ENCODE measurements at regions not wholly inside any gene's neighbourhood (a gene's known extent, or its start where the extent isn't known, plus 50 kb on each side); places are given as distances from the start of the nearest gene placed in this dataset.

- no peak for DNase-seq
- Histone ChIP-seq H3K36me3 (replicated peaks) (no peaks in the 10 kb centered on the region), H3K4me3 (ENCODE audit: low read depth, low read length) (no peak overlapping the region), H3K27ac (no peak overlapping the region), H3K27me3 (replicated peaks) (no peaks in the 10 kb centered on the region)
- in situ Hi-C loops (cut with HindIII; ENCODE audit: low pct_ligation_motif_present, low sequenced_read_pairs) = no loop called here
- TF ChIP-seq, protein P1, sequence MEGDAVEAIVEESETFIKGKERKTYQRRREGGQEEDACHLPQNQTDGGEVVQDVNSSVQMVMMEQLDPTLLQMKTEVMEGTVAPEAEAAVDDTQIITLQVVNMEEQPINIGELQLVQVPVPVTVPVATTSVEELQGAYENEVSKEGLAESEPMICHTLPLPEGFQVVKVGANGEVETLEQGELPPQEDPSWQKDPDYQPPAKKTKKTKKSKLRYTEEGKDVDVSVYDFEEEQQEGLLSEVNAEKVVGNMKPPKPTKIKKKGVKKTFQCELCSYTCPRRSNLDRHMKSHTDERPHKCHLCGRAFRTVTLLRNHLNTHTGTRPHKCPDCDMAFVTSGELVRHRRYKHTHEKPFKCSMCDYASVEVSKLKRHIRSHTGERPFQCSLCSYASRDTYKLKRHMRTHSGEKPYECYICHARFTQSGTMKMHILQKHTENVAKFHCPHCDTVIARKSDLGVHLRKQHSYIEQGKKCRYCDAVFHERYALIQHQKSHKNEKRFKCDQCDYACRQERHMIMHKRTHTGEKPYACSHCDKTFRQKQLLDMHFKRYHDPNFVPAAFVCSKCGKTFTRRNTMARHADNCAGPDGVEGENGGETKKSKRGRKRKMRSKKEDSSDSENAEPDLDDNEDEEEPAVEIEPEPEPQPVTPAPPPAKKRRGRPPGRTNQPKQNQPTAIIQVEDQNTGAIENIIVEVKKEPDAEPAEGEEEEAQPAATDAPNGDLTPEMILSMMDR (IDR thresholded peaks at IDR 0.05; ENCODE audit: low read depth, low read length, missing control alignments) = no peak
These were observed 63.0 kb downstream of the C5orf15 start for GRCh38 chr5:133905424-133905823.

- no peak overlapping the region for H3K27ac ChIP-seq
- H3K27me3 ChIP-seq (replicated peaks) = no peaks in the 10 kb centered on the region
- TF ChIP-seq, protein P1 (IDR thresholded peaks at IDR 0.05; ENCODE audit: low read depth, low read length, missing control alignments) = no peak
- H3K4me3 ChIP-seq (ENCODE audit: low read depth, low read length) = no peak overlapping the region
- no peaks in the 10 kb centered on the region for H3K36me3 ChIP-seq (replicated peaks)
- in situ Hi-C loops (cut with HindIII; ENCODE audit: low pct_ligation_motif_present, low sequenced_read_pairs) = no loop called here
- DNase-seq = no peak
These were observed 63.8 kb downstream of the C5orf15 start for GRCh38 chr5:133904641-133905040.

DNA sequence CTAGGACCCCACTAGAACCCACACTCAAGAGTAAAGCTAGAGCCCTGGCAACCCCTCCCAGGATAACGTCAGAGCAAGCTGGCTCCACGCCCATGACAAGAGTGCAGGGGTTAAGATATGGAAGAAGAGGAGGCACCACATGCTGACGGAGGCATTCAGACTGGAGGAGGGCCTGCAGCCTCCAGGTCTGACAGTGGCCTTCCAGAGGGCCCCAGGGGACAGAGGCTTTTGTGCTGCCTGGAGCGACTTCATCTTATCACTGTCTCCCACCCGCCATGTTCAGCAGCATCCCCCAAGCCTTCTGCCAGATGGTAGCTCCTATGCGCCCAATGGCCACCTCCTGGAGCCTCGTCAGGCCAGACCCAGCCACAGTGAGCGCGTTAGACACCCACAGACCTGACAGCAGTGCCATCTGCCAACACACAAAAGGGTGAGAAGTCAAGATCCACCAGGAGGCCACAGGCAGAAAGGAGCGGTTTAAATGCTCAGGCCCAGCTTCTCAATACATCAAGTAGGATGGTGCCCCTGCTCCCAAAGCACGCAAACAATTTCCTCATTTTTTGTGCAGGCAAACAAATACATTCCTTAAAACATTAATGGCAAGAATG, 65.8 kb downstream of the C5orf15 start:
- Histone ChIP-seq H3K27ac (no peak overlapping the region), H3K4me3 (ENCODE audit: low read depth, low read length) (no peak overlapping the region), H3K36me3 (replicated peaks) (no peaks in the 10 kb centered on the region), H3K27me3 (replicated peaks) (no peaks in the 10 kb centered on the region)
- in situ Hi-C loops (cut with HindIII; ENCODE audit: low pct_ligation_motif_present, low sequenced_read_pairs) = no loop called here
- TF ChIP-seq, protein P1 (IDR thresholded peaks at IDR 0.05; ENCODE audit: low read depth, low read length, missing control alignments) = no peak
- no peak for DNase-seq

DNA sequence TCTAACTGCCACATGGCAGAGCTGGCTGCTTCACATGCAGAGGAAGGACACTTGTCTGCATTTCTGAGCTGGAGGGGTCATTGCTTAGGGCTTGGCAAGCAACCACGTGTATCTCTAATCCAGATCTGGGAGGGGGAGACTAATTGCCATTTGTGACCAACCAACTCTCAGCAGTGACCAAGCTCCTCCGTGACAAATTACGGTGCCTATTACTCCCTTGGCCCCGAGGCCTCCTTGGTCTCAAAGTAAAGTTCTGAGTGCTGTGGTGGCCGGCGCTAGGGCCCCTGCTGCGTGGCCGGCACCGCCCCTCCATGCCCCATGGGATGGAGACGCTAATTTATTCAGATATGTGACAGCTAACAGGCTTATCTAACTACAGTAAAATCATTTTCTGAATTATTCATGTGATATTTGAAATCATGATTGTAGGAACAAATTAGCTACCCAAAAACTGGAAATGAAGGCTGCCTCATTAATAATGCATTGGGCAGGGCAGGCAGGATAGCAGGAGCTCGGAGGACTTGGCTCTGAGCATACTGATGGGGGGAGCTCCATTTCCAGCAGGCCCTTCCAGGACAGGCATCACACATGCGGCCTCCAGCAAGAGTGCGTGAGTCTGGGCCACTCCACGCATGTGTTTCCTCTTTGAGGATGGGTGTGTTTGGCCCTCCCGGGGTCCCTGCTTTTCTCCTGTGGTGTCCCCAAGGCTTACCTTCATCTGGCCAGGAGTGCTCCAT, 67.7 kb downstream of the C5orf15 start:
- Histone ChIP-seq H3K36me3 (replicated peaks) (no peaks in the 10 kb centered on the region), H3K27me3 (replicated peaks) (no peaks in the 10 kb centered on the region), H3K4me3 (ENCODE audit: low read depth, low read length) (no peak overlapping the region), H3K27ac (no peak overlapping the region)
- TF ChIP-seq, protein P1 (IDR thresholded peaks at IDR 0.05; ENCODE audit: low read depth, low read length, missing control alignments) = no peak
- DNase-seq = no peak
- in situ Hi-C loops (cut with HindIII; ENCODE audit: low pct_ligation_motif_present, low sequenced_read_pairs) = no loop called here

DNA sequence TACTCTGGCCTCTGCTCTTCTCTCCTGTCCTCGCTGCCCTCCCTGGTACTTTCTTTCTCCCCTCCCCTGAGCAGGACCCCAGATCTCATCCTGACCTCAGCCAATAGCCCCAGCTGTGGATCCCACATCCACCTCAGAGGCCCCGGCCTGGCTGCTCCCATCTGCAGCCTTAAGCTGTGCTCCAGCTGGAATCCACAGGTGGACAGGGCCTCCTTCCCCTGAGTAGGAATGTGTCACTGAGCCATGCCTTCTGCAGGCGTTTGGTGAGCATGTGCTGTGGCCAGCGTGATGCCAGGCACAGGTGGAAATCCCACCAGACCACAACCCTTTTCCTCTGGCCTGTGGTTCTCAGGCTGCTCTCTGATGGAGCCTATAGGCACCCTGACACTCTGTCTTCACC, 68.9 kb downstream of the C5orf15 start:
- Histone ChIP-seq H3K27ac (no peak overlapping the region), H3K27me3 (replicated peaks) (no peaks in the 10 kb centered on the region), H3K4me3 (ENCODE audit: low read depth, low read length) (no peak overlapping the region), H3K36me3 (replicated peaks) (no peaks in the 10 kb centered on the region)
- in situ Hi-C loops (cut with HindIII; ENCODE audit: low pct_ligation_motif_present, low sequenced_read_pairs) = no loop called here
- TF ChIP-seq, protein P1 (IDR thresholded peaks at IDR 0.05; ENCODE audit: low read depth, low read length, missing control alignments) = no peak
- no peak for DNase-seq
